GM23338 (cell line): ENCODE measurements at regions not wholly inside any gene's neighbourhood (a gene's known extent, or its start where the extent isn't known, plus 50 kb on each side); places are given as distances from the start of the nearest gene placed in this dataset.

Experiments
- ATAC-seq: fragments of 200-7000 bp; cut with Tn5 transposase; 3 replicates; pipeline ENCODE4 v1.9.1; 2020
- DNase-seq: peaks from one replicate; pipeline ENCODE4 v3.0.0-alpha.2; 2015; ENCODE audit warnings: low spot score
- H2AFZ ChIP-seq: fragments of 200-600 bp; sonication (generic); 2 replicates; pipeline ENCODE4 v1.8.0; 2016; ENCODE audit warnings: antibody characterized with exemption, mild to moderate bottlenecking, moderate library complexity
- H3F3A ChIP-seq: fragments of 200-600 bp; sonication (generic); replicated peaks from 2 replicates; pipeline ENCODE4 v1.8.0; 2017; ENCODE audit warnings: antibody characterized with exemption, mixed run types, low read depth
- H3K27ac ChIP-seq: fragments of 200-600 bp; sonication (generic); 2 replicates; pipeline ENCODE4 v1.6.1; 2016; ENCODE audit warnings: low read depth
- H3K27me3 ChIP-seq: fragments of 200-600 bp; sonication (generic); 2 replicates; pipeline ENCODE4 v1.8.0; 2016; ENCODE audit warnings: mild to moderate bottlenecking, mixed run types, moderate library complexity; ENCODE audit not compliant: insufficient read depth
- H3K36me3 ChIP-seq: fragments of 200-600 bp; sonication (generic); 2 replicates; pipeline ENCODE4 v1.8.0; 2016; ENCODE audit warnings: mild to moderate bottlenecking; ENCODE audit not compliant: insufficient read depth
- H3K4me1 ChIP-seq: fragments of 200-600 bp; sonication (generic); 2 replicates; pipeline ENCODE4 v1.8.0; 2016; ENCODE audit warnings: mild to moderate bottlenecking, moderate library complexity; ENCODE audit not compliant: insufficient read depth
- H3K4me2 ChIP-seq: fragments of 200-600 bp; sonication (generic); 2 replicates; pipeline ENCODE4 v1.7.1; 2017; ENCODE audit warnings: mixed run types
- H3K4me3 ChIP-seq: fragments of 200-600 bp; sonication (generic); 2 replicates; pipeline ENCODE4 v1.6.1; 2016; ENCODE audit warnings: mixed run types
- H3K79me2 ChIP-seq: fragments of 200-600 bp; sonication (generic); replicated peaks from 2 replicates; pipeline ENCODE4 v1.8.0; 2017; ENCODE audit warnings: mild to moderate bottlenecking; ENCODE audit not compliant: insufficient read depth
- H3K9me2 ChIP-seq: fragments of 200-600 bp; sonication (generic); 2 replicates; pipeline ENCODE4 v1.8.0; 2017; ENCODE audit not compliant: insufficient read depth
- H4K20me1 ChIP-seq: fragments of 200-600 bp; sonication (generic); replicated peaks from 2 replicates; pipeline ENCODE4 v1.8.0; 2017; ENCODE audit warnings: mild to moderate bottlenecking; ENCODE audit not compliant: insufficient read depth
- H3K27ac Mint-ChIP-seq: 2 replicates; pipeline ENCODE4 v1.8.0; 2020; ENCODE audit warnings: inconsistent platforms, mild to moderate bottlenecking, moderate library complexity, mixed read lengths
- H3K27me3 Mint-ChIP-seq: 3 replicates; pipeline ENCODE4 v1.8.0; 2022; ENCODE audit warnings: low read depth, mild to moderate bottlenecking, moderate library complexity, mixed read lengths, inconsistent platforms; ENCODE audit not compliant: insufficient read depth, poor library complexity
- H3K36me3 Mint-ChIP-seq: 3 replicates; pipeline ENCODE4 v1.8.0; 2021; ENCODE audit warnings: low read depth, mild to moderate bottlenecking, inconsistent platforms, moderate library complexity, mixed read lengths
- H3K4me1 Mint-ChIP-seq: 3 replicates; pipeline ENCODE4 v1.8.0; 2020; ENCODE audit warnings: mild to moderate bottlenecking, inconsistent platforms, mixed read lengths
- H3K4me3 Mint-ChIP-seq: 3 replicates; pipeline ENCODE4 v1.8.0; 2021; ENCODE audit warnings: moderate library complexity, mild to moderate bottlenecking, inconsistent platforms, mixed read lengths
- H3K9me3 Mint-ChIP-seq: 3 replicates; pipeline ENCODE4 v1.8.0; 2020; ENCODE audit warnings: moderate library complexity, mild to moderate bottlenecking, inconsistent platforms, mixed read lengths
- CREB1 ChIP-seq: fragments of 250-450 bp; sonication (Bioruptor Pico); IDR thresholded peaks from 2 replicates; pipeline ENCODE4 v1.5.0; 2020; ENCODE audit warnings: low read depth, mild to moderate bottlenecking, moderate library complexity
- ETS1 ChIP-seq: IDR thresholded peaks from 2 replicates; pipeline ENCODE4 v1.6.1; 2016; ENCODE audit warnings: antibody characterized with exemption
- EZH2 ChIP-seq: fragments of 200-600 bp; sonication (generic); IDR thresholded peaks from one replicate; pipeline ENCODE4 v1.8.0; 2017; ENCODE audit warnings: antibody characterized with exemption, mild to moderate bottlenecking, low read depth; ENCODE audit not compliant: unreplicated experiment
- EZH2phosphoT487 ChIP-seq: fragments of 200-600 bp; sonication (generic); IDR thresholded peaks from one replicate; pipeline ENCODE4 v1.8.1; 2018; ENCODE audit warnings: antibody characterized with exemption; ENCODE audit not compliant: unreplicated experiment
- JUNB ChIP-seq: IDR thresholded peaks from one replicate; pipeline ENCODE4 v1.6.1; 2016; ENCODE audit warnings: antibody characterized with exemption; ENCODE audit not compliant: unreplicated experiment
- NANOG ChIP-seq: IDR thresholded peaks from 2 replicates; pipeline ENCODE4 v1.6.1; 2016; ENCODE audit warnings: antibody characterized with exemption, borderline replicate concordance
- POLR2AphosphoS5 ChIP-seq: IDR thresholded peaks from 2 replicates; pipeline ENCODE4 v1.6.1; 2016; ENCODE audit warnings: antibody characterized with exemption, low read depth
- STAT1 ChIP-seq: IDR thresholded peaks from one replicate; pipeline ENCODE4 v1.6.1; 2016; ENCODE audit warnings: antibody characterized with exemption; ENCODE audit not compliant: unreplicated experiment
- ZNF114 ChIP-seq: fragments of 250-450 bp; sonication (Bioruptor Pico); IDR thresholded peaks from 2 replicates; pipeline ENCODE4 v1.5.0; 2020; ENCODE audit warnings: mild to moderate bottlenecking, moderate library complexity
- ZNF331 ChIP-seq: fragments of 250-450 bp; sonication (Bioruptor Pico); IDR thresholded peaks from 2 replicates; pipeline ENCODE4 v1.5.0; 2020; ENCODE audit warnings: low read depth, mild to moderate bottlenecking, moderate library complexity
- TF ChIP-seq, protein P1 (sequence below): IDR thresholded peaks from one replicate; pipeline ENCODE4 v1.6.1; 2018; ENCODE audit warnings: antibody characterized with exemption; ENCODE audit not compliant: unreplicated experiment
- TF ChIP-seq, protein P2 (sequence below), 2 experiments: fragments of 200-600 bp in 1 of 2; sonication (generic) in 1 of 2; conservative IDR thresholded peaks; 2 replicates each; pipeline versions ENCODE4 v1.5.1 to v1.6.1; 2016 to 2017; ENCODE audit warnings: antibody characterized with exemption in 2 of 2, low read depth in 2 of 2, mild to moderate bottlenecking in 2 of 2, moderate library complexity in 1 of 2
- TF ChIP-seq, protein P3 (sequence below): fragments of 250-450 bp; sonication (Bioruptor Pico); IDR thresholded peaks from 2 replicates; pipeline ENCODE4 v1.5.0; 2020; ENCODE audit warnings: mild to moderate bottlenecking, moderate library complexity

DNA sequence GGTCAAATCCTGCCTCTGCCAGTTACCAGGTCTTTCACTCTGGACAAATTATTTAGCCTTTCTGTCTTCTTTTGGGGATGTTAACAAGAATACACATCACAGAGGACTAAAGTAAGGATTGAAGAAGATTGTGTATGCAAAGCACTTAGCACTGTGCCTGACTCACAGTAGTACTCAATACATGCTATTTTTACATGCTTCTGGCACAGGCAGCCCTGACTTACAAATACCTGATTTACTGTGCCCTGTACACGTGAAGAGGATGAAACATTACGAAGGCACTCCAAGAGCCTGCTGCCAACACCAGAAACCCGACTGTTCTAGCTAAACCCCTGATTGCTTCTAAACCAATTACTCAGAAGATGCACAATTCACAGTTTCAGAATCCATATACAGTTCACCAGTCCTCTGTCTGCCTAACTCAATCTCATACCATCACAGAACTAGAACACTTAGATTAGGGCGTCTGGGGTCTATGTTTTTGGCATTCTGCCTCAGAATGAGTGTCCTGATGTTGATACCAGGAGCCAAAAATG, 300.9 kb upstream of the DDI1 start:
- Histone ChIP-seq H3K79me2 (no peaks in the 10 kb centered on the region), H3K36me3 (no peaks in the 10 kb centered on the region), H2AFZ (peak overlapping the region; percentile 40), H3K9me2 (peaks cover 7% of the 10 kb centered on the region; the same call in 1 of the 2 replicates), H3K27me3 (no peaks in the 10 kb centered on the region), H4K20me1 (no peaks in the 10 kb centered on the region), H3K27ac (no peak overlapping the region), H3K4me3 (no peak overlapping the region), H3K4me2 (no peak overlapping the region), H3K4me1 (peaks cover 11% of the 10 kb centered on the region), H3F3A (no peaks in the 10 kb centered on the region)
- Mint-ChIP-seq H3K9me3 (no peaks in the 10 kb centered on the region), H3K27ac (no peak overlapping the region), H3K27me3 (peaks cover 6% of the 10 kb centered on the region), H3K4me3 (no peak overlapping the region), H3K4me1 (peaks cover 31% of the 10 kb centered on the region), H3K36me3 (no peaks in the 10 kb centered on the region)
- no peak for TF ChIP-seq STAT1
- no peak for TF ChIP-seq EZH2phosphoT487
- TF ChIP-seq, protein P1, sequence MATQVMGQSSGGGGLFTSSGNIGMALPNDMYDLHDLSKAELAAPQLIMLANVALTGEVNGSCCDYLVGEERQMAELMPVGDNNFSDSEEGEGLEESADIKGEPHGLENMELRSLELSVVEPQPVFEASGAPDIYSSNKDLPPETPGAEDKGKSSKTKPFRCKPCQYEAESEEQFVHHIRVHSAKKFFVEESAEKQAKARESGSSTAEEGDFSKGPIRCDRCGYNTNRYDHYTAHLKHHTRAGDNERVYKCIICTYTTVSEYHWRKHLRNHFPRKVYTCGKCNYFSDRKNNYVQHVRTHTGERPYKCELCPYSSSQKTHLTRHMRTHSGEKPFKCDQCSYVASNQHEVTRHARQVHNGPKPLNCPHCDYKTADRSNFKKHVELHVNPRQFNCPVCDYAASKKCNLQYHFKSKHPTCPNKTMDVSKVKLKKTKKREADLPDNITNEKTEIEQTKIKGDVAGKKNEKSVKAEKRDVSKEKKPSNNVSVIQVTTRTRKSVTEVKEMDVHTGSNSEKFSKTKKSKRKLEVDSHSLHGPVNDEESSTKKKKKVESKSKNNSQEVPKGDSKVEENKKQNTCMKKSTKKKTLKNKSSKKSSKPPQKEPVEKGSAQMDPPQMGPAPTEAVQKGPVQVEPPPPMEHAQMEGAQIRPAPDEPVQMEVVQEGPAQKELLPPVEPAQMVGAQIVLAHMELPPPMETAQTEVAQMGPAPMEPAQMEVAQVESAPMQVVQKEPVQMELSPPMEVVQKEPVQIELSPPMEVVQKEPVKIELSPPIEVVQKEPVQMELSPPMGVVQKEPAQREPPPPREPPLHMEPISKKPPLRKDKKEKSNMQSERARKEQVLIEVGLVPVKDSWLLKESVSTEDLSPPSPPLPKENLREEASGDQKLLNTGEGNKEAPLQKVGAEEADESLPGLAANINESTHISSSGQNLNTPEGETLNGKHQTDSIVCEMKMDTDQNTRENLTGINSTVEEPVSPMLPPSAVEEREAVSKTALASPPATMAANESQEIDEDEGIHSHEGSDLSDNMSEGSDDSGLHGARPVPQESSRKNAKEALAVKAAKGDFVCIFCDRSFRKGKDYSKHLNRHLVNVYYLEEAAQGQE = no peak
- no peak for TF ChIP-seq JUNB
- no peak for TF ChIP-seq ZNF114
- TF ChIP-seq, protein P2, sequence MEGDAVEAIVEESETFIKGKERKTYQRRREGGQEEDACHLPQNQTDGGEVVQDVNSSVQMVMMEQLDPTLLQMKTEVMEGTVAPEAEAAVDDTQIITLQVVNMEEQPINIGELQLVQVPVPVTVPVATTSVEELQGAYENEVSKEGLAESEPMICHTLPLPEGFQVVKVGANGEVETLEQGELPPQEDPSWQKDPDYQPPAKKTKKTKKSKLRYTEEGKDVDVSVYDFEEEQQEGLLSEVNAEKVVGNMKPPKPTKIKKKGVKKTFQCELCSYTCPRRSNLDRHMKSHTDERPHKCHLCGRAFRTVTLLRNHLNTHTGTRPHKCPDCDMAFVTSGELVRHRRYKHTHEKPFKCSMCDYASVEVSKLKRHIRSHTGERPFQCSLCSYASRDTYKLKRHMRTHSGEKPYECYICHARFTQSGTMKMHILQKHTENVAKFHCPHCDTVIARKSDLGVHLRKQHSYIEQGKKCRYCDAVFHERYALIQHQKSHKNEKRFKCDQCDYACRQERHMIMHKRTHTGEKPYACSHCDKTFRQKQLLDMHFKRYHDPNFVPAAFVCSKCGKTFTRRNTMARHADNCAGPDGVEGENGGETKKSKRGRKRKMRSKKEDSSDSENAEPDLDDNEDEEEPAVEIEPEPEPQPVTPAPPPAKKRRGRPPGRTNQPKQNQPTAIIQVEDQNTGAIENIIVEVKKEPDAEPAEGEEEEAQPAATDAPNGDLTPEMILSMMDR (conservative IDR thresholded peaks at IDR 0.05; ENCODE audit: low read depth in 2 of 2) = no peak
- TF ChIP-seq, protein P3, sequence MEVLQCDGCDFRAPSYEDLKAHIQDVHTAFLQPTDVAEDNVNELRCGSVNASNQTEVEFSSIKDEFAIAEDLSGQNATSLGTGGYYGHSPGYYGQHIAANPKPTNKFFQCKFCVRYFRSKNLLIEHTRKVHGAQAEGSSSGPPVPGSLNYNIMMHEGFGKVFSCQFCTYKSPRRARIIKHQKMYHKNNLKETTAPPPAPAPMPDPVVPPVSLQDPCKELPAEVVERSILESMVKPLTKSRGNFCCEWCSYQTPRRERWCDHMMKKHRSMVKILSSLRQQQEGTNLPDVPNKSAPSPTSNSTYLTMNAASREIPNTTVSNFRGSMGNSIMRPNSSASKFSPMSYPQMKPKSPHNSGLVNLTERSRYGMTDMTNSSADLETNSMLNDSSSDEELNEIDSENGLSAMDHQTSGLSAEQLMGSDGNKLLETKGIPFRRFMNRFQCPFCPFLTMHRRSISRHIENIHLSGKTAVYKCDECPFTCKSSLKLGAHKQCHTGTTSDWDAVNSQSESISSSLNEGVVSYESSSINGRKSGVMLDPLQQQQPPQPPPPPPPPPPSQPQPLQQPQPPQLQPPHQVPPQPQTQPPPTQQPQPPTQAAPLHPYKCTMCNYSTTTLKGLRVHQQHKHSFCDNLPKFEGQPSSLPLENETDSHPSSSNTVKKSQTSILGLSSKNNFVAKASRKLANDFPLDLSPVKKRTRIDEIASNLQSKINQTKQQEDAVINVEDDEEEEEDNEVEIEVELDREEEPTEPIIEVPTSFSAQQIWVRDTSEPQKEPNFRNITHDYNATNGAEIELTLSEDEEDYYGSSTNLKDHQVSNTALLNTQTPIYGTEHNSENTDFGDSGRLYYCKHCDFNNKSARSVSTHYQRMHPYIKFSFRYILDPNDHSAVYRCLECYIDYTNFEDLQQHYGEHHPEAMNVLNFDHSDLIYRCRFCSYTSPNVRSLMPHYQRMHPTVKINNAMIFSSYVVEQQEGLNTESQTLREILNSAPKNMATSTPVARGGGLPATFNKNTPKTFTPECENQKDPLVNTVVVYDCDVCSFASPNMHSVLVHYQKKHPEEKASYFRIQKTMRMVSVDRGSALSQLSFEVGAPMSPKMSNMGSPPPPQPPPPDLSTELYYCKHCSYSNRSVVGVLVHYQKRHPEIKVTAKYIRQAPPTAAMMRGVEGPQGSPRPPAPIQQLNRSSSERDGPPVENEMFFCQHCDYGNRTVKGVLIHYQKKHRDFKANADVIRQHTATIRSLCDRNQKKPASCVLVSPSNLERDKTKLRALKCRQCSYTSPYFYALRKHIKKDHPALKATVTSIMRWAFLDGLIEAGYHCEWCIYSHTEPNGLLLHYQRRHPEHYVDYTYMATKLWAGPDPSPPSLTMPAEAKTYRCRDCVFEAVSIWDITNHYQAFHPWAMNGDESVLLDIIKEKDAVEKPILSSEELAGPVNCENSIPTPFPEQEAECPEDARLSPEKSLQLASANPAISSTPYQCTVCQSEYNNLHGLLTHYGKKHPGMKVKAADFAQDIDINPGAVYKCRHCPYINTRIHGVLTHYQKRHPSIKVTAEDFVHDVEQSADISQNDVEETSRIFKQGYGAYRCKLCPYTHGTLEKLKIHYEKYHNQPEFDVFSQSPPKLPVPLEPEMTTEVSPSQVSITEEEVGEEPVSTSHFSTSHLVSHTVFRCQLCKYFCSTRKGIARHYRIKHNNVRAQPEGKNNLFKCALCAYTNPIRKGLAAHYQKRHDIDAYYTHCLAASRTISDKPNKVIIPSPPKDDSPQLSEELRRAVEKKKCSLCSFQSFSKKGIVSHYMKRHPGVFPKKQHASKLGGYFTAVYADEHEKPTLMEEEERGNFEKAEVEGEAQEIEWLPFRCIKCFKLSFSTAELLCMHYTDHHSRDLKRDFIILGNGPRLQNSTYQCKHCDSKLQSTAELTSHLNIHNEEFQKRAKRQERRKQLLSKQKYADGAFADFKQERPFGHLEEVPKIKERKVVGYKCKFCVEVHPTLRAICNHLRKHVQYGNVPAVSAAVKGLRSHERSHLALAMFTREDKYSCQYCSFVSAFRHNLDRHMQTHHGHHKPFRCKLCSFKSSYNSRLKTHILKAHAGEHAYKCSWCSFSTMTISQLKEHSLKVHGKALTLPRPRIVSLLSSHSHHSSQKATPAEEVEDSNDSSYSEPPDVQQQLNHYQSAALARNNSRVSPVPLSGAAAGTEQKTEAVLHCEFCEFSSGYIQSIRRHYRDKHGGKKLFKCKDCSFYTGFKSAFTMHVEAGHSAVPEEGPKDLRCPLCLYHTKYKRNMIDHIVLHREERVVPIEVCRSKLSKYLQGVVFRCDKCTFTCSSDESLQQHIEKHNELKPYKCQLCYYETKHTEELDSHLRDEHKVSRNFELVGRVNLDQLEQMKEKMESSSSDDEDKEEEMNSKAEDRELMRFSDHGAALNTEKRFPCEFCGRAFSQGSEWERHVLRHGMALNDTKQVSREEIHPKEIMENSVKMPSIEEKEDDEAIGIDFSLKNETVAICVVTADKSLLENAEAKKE (CRISPR knock-in tag) = no peak
- TF ChIP-seq EZH2 = no peak
- no peak for TF ChIP-seq POLR2AphosphoS5
- TF ChIP-seq CREB1 (CRISPR knock-in tag) = no peak
- no peak for TF ChIP-seq ZNF331
- TF ChIP-seq ETS1 = no peak
- no peak for TF ChIP-seq NANOG
- DNase-seq (no peak), ATAC-seq (no peak)
